ENCODE measurements at regions not wholly inside any gene's neighbourhood (a gene's known extent, or its start where the extent isn't known, plus 50 kb on each side); places are given as distances from the start of the nearest gene placed in this dataset.

DNA sequence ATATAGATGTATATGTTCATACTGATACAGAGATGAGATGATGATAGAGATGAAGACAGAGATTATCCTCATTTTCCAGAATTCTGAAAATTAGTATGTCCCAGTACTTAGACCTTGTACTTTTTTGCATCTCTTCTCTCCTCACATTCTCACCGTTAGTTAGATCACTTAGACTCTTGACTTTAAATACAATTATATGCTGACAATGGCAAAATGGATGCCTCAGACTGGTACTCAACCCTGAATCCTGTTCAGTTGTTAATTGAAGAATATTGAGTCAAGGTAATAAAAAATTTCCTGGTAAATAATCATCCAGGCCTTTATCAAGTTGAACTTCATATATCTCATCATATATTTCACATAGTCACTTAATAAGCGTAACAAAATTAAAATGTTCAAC lies 505.4 kb downstream of the EFNA5 start:
- no peaks in the 10 kb centered on the region for H4K20me1 ChIP-seq (replicated peaks; ENCODE audit: control insufficient read depth, extremely low read depth, insufficient read depth, low read length)
- no peaks in the 10 kb centered on the region for H3K9me3 ChIP-seq (replicated peaks; ENCODE audit: control insufficient read depth, insufficient read depth, low read length)
- no peaks in the 10 kb centered on the region for H3K4me1 ChIP-seq (ENCODE audit: control insufficient read depth, extremely low read depth, insufficient read depth, low read length)
- dilution Hi-C loops (cut with MboI; ENCODE audit: extremely low pct_ligation_motif_present, low sequenced_read_pairs) (no loop called here), intact Hi-C loops (cut with micrococcal nuclease) (no loop called here)
- TF ChIP-seq FOS (IDR thresholded peaks at IDR 0.05; ENCODE audit: borderline replicate concordance, insufficient read depth, low read length) (no peak), POLR2A (IDR thresholded peaks at IDR 0.05; ENCODE audit: low read depth, low read length) (no peak), POLR2AphosphoS5 (IDR thresholded peaks at IDR 0.05; ENCODE audit: insufficient read depth, low read depth, low read length) (no peak), MYC (IDR thresholded peaks at IDR 0.05; ENCODE audit: low read depth, low read length) (no peak), GATA2 (IDR thresholded peaks at IDR 0.05; ENCODE audit: insufficient read depth, insufficient read length, low read depth, low read length) (no peak), EZH2 (IDR thresholded peaks at IDR 0.05; ENCODE audit: borderline replicate concordance, low read depth, low read length, severe bottlenecking) (no peak), JUN (IDR thresholded peaks at IDR 0.05; ENCODE audit: borderline replicate concordance, insufficient read depth, insufficient read length, low read depth) (no peak)
- TF ChIP-seq, protein P1, sequence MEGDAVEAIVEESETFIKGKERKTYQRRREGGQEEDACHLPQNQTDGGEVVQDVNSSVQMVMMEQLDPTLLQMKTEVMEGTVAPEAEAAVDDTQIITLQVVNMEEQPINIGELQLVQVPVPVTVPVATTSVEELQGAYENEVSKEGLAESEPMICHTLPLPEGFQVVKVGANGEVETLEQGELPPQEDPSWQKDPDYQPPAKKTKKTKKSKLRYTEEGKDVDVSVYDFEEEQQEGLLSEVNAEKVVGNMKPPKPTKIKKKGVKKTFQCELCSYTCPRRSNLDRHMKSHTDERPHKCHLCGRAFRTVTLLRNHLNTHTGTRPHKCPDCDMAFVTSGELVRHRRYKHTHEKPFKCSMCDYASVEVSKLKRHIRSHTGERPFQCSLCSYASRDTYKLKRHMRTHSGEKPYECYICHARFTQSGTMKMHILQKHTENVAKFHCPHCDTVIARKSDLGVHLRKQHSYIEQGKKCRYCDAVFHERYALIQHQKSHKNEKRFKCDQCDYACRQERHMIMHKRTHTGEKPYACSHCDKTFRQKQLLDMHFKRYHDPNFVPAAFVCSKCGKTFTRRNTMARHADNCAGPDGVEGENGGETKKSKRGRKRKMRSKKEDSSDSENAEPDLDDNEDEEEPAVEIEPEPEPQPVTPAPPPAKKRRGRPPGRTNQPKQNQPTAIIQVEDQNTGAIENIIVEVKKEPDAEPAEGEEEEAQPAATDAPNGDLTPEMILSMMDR (IDR thresholded peaks at IDR 0.05; ENCODE audit: extremely low read depth in 1 of 2, insufficient read depth in 1 of 2, low read depth in 1 of 2, low read length in 2 of 2), result no peak
- TF ChIP-seq, protein P2, sequence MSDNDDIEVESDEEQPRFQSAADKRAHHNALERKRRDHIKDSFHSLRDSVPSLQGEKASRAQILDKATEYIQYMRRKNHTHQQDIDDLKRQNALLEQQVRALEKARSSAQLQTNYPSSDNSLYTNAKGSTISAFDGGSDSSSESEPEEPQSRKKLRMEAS (IDR thresholded peaks at IDR 0.05; ENCODE audit: insufficient read depth, insufficient read length), result no peak
- no peaks in the 10 kb centered on the region for H3K9me1 ChIP-seq (replicated peaks; ENCODE audit: control insufficient read depth, extremely low read depth, insufficient read depth, low read length)
- ChIA-PET CTCF (no interaction called here), POLR2A (no interaction called here)
- H3K4me2 ChIP-seq (ENCODE audit: insufficient read depth, low read length), result no peak overlapping the region
- FAIRE-seq (no peak), DNase-seq (ENCODE audit: low read depth, low spot score) (no peak)
- no peaks in the 10 kb centered on the region for H3K79me2 ChIP-seq (ENCODE audit: control insufficient read depth, insufficient read depth, low read length)
- H3K36me3 ChIP-seq (ENCODE audit: control insufficient read depth in 2 of 2, extremely low read depth in 1 of 2, insufficient read depth in 2 of 2, low read length in 2 of 2), result no peaks in the 10 kb centered on the region
- no peak overlapping the region for H3K27ac ChIP-seq (ENCODE audit: insufficient read depth, low read depth, low read length)
- H2AFZ ChIP-seq (ENCODE audit: low read depth, low read length), result no peak overlapping the region
- H3K27me3 ChIP-seq (ENCODE audit: control insufficient read depth in 2 of 2, insufficient read depth in 2 of 2, low read length in 2 of 2), result no peaks in the 10 kb centered on the region
- no TSS peak for BruUV-seq (replicated peaks)
- no peak overlapping the region for H3K4me3 ChIP-seq (replicated peaks in 1 of 3; ENCODE audit: insufficient read depth in 1 of 3, low read depth in 1 of 3, low read length in 3 of 3)
- H3K9ac ChIP-seq (replicated peaks; ENCODE audit: extremely low read depth, insufficient read depth, low read length), result no peak overlapping the region

All from endothelial cell of umbilical vein (primary cell).